Glomerular visceral epithelial cell (primary cell): ENCODE measurements at regions not wholly inside any gene's neighbourhood (a gene's known extent, or its start where the extent isn't known, plus 50 kb on each side); places are given as distances from the start of the nearest gene placed in this dataset.
"Not testable (repeated sequence)": the region's sequence is repeated elsewhere in the genome, so short reads cannot be mapped to it uniquely, and the experiment has no call there.

ENCODE experiments used
- DNase-seq: peaks from one replicate; pipeline ENCODE4 v3.0.0-alpha.2; 2016; ENCODE audit errors: extremely low spot score

DNA sequence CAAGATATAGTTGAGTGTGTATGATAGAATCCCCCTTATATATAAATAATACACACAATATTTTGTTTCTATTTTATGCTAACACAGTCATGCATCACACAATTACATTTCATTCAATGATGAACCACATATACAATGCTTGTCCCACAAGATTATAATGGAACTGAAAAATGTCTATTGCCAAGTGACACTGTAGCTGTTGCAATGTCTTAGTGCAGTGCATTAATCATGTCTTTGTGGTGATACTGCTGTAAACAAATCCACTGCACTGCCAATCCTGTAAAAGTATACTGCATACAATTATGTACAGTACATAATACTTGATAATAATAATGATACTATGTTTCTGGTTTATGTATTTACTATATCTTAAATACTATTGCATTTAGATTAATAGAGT lies 512.1 kb upstream of the CNTN3 start:
- DNase-seq: no peak

DNA sequence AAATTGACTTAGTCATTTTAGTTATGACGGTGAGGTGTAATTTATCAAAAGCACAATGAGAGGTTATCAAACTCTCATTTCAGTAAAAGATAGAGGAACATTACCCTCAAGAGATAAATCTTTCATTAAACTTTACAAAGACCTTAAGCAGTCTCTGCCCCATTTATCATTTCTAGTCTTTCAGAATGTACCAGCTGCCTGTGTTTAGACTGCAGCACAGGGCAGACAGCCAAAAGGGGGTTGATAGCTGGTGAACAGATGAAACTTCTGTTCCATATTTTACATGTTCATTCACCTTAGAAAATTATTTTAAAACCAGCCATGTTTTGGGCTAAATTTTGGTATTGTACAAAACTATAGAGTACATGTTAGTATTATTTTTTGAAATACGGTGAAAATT lies 514.6 kb upstream of the CNTN3 start:
- no peak for DNase-seq

DNA sequence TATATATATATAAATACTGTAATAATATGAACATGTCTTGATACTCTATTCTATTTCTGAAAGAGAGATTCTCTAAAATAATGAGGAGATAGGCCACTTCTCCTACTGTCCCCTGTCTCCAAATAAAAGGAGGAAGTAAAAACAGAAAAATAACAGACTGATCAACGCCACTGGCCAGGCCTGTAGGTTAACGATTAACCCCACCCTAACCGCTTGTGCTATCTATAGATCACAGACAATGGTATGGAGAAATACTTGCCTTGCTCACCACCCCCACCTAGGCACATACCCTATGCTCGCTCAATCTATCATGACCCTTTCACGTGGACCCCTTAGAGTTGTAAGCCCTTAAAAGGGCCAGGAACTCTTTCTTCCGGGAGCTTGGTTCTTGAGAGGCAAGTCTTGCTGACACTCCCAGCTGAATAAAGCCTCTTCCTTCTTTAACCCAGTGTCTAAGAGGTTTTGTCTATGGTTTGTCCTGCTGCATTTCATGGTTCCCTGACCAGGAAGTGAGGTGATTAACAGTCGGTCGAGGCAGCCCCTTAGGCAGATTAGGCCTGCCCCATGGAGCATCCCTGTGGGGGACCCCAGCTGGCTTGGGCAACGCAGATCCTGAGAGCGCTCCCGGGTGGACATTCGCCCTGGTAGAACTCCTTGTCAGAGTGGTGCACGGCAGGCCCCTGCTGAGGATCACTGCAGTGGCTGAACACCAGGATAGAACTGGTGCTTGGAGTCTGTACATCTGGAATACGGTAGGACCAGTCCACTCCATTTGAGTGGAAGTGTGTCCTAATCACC lies 521.8 kb upstream of the CNTN3 start:
- DNase-seq: no peak

DNA sequence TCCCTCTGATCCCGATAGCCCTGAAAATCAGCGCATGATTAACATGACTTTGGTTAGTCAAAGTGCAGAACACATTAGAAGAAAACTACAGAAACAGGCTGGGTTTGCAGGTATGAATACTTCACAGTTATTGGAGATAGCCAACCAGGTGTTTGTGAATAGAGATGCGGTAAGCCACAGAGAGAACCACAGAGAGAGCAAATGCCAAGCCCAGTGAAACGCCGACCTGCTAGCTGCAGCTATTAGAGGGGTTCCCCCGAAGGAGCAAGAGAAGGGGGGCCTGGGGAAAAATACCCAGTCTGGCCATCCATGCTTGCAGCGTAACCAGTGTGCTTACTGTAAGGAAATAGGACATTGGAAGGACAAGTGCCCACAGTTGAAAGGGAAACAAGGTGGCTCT lies 523.9 kb upstream of the CNTN3 start:
- no peak for DNase-seq

DNA sequence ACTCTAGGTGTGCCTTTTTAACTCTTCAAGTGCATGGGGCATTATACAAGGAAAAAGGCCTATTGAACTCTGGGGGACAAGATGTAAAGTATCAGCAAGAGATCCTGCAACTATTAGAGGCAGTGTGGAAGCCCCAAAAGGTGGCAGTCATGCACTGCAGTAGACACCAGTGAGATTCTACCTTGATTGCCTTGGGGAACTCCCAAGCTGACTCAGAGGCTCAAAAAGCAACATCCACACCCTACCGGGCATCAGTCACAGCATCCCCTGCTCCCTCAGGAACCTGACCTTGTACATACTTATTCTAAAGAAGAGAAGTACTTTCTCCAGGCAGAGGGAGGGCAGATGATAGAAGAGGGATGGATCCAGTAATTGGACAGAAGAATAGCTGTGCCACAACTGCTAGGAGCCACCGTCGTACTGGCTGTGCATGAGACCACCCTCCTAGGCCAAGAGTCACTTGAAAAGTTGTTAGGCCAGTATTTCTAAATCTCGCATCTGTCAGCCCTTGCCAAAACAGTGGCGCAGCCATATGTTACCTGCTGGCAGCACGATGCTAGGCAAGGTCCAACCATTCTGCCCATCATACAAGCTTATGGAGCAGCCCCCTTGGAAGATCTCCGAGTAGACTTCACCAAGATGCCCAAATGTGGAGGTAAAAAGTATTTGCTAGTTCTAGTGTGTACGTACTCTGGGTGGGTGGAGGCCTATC lies 523.1 kb upstream of the FRG2C start:
- no peak for DNase-seq

DNA sequence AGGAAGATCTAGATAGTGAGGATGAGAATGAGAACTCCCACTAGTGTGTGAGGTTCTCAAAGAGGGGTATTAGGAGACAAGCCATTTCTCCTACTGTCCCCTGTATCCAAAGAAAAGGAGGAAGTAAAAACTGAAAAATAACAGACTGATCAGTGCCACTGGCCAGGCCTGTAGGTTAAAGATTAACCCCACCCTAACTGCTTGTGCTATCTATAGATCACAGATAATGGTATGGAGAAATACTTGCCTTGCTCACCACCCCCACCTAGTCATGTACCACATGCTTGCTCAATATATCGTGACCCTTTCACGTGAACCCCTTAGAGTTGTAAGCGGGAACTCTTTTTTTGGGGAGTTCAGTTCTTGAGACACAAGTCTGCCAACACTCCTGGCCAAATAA lies 519.7 kb upstream of the FRG2C start:
- DNase-seq: no peak

DNA sequence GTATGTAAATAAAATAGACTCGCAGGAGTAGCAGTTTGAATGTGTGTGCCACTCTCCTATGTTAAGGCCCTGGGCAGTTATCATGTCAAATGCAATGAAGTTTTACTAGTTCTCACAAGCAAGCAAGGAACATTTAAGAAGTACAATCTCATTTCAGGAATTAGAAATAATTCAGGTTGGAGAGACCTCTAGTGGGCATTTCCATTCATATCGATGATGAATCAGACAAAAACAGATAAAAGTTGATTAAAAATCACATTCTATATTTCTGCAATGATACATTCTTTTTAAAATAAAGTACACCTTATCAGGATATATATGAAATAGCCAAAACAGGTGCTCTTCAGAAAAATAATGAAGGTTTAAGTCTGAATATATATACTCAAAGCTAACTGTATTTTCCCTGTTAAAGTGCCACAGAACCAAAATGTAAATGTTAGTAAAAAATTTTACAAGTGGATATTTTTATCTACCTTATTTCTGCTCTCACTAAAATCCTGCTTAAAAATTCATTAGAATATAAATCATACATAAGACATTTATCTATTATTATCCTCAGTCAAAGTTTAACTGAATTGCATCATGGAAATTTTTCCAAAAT lies 492.4 kb upstream of the FRG2C start:
- no peak for DNase-seq

DNA sequence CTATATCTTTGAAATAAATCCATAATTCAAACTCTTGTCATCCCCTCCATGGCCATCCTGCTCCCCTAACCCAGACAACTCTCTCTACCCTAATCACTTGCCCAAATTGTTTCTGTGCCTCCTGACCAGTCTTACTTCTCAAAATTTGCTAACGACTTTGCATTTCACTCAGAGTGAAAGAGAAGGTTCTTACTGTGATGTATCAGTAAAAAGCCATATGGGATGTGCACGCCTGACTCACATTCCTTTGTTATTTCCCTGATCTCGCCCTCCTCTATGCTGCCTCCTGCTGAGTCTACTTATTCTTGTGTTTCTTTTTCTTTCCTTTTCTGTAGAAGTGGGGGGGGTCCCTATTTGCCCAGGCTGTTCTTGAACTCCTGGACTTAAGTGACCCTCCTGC lies 487.2 kb upstream of the FRG2C start:
- no peak for DNase-seq

DNA sequence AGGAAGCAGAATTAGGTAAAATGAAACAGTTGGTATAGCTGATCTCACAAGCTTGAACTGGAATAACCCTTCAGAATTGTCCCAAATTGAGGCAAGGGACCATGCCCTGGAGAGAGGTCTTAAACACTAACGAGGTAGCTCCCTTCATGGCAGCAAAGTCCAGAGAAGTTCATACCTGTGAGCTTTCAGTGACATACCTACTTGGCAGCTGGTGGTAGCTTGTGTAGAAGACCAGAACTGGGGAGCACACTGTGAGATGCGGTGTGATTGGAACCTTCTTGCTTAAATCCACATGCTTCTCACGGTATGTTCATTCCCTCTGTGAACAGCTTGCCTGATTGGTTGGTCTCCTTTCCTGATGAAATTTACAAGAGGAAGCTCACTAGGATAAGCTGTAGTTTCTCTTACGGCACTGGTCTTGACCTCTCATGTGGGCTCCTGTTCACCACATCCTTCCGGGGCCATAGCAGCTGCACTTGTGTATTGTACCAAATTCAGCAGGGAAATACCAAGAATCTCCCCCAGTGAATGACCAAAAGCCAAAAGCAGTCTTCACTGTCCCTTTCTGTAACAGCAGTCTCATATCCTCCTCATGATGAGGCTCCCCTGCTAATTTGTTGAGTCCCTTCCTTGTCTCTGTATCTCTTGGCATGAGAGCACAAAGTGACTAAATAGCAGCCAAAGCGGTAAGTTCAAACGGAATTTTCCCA lies 483.7 kb upstream of the FRG2C start:
- DNase-seq: no peak

DNA sequence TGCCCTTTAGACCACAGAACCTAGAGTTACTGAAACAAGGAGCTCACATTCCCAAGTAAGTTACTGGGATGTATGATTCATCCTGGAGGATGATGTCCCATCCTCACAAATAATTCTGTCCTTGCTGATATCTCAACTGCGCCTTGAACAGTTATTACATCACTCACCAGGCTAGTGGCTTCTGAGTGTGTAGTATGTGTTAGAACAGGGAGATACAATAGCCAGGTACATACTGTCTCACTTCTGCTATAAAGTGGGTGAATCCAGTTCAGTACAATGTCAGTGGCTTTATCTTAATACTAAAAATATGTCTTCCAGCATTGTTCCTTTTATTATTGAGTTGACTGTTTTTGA lies 483.2 kb upstream of the FRG2C start:
- no peak for DNase-seq

DNA sequence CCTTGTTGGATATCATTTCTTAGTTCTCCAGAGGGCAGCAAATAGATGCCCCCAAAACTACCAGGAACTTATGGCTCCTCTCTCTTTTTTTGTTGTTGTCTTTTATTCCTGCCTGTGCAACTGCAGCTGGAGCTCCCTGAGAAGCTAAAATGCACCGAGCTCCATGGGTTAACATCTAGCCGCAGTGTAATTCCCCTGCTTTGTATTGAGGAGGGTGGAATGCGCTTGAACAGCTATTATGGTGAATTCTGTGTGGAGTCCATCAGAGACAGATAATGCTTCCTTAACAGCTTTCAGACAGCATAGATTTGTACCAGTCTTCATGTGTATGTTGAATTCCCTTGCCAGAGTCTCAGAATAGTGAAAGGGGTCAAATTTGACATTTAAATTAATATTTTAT lies 475.2 kb upstream of the FRG2C start:
- DNase-seq: no peak

DNA sequence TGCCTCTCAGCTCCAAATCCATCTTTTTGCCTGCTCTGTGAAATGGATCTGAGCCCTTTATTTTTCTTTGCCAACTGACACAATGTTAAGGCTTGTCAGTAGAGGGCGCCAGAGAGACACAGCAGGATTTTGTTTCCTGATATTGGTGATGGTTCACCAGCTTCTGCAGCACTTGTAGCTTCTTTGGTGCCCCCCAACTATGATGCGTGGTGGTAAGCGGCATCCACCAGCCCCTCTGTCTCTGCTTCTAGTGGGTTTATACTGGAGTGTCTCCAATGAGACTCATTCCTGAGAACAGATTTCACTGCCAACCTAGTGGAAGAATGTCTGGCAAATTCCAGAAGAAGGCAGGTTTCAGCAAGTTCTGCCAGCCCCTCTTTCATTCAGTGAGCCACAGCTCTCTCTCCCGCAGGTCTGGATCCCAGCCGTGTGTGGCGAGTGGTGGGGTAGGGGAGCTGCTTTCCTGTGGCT lies 471.9 kb upstream of the FRG2C start:
- no peak for DNase-seq

DNA sequence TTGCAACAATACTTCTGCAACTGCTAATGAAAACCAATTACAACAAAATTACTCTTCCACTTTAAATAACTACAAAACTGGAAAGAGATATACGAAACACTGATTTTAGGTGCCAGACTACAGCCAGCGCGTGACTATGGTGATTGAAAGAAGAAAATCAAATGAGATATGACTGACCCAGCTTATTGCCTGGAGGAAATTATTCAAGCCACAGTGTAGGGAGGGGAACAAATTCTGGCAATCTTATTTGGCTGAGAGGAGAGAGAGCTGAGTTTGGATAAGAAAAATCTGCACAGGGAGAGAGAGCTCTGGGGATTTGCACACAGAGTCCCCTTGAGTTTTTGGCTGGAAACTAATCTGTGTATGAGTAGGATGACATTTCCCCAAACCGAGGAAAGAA lies 470.3 kb upstream of the FRG2C start:
- DNase-seq: no peak

DNA sequence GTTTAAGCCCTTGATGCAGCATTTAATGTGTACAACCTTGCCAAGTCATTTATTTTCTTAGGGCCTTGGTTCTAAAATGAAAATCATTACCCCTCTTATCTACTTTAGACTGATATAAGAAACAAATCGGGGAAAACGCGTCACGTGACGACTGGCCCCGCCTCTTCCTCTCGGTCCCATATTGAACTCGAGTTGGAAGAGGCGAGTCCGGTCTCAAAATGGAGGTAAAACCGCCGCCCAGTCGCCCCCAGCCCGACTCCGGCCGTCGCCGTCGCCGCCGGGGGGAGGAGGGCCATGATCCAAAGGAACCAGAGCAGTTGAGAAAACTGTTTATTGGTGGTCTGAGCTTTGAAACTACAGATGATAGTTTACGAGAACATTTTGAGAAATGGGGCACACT lies 449.8 kb upstream of the FRG2C start:
- not testable (repeated sequence) for DNase-seq

DNA sequence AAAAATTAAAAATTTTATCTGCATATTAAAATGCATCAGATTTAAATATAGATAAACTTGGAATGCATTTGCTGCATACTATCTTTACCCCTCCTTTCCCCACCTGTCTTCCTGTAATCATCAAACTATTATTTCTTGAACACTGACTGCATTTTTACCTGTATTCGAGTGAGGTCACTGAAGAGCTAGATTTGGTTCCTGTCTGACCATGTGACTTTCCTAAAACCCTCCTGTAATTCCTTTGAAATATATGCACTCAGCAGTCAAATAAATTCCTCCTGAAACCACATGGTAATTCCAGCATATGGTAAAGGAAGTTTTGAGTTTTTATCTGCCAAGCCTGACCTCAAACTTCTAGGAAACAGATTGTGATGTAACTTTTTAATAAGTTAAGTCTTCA lies 445.6 kb upstream of the FRG2C start:
- DNase-seq: no peak

DNA sequence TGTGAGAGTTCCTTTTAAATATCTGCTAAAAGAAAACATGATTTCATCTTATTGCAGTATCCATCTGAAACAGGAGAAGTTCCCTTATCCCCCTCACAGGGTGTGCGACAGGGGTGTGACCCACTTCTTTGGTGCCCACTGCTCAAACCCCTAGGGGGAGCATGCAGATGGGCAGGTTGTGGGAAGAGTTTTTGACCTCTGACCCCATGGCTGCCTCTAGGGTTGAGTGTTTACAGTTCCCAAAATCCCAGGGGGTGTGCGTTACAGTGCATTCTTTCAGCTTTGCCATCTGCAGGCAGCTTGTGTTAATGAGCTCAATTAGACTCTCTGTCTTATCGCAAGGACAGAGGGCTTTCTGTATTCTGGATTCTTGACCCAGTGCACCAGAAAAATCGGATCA lies 443.2 kb upstream of the FRG2C start:
- no peak for DNase-seq

DNA sequence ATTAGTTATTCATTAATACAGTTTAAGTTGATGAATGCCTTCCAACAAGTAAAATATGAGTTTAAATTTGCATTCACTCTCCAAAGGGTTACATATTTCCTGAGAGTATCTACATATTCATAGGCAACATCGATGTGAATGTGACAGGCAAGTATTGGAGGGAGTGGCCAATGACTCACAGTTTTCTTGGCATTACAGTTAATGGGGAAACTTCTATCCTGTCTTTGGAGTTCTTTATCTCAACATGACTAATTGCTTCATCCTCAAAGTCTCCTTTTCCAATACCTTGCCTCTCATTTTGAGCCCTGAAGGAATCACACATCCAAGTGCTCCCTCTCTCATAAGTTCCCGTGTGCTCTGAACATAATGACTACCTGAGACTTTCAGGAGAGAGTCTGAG lies 439.7 kb upstream of the FRG2C start:
- no peak for DNase-seq

DNA sequence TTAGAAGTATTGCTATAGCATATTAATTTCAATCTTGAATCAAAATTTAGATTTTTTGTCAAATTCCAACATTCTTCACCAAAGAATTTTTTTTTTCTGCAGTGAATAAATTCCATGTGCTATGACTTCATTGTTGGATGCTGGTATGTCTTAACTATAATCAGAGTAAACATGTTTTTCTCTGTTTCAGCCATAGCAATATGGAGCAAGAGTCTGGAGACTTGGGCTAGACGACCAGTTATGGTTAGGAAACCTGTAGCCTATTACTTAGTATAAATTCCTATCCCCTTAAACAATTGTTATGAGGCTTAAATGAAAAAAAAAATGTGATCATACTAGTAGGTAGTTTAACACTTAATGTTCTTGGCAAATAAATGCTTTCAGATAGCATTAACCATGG lies 431.9 kb upstream of the FRG2C start:
- no peak for DNase-seq

DNA sequence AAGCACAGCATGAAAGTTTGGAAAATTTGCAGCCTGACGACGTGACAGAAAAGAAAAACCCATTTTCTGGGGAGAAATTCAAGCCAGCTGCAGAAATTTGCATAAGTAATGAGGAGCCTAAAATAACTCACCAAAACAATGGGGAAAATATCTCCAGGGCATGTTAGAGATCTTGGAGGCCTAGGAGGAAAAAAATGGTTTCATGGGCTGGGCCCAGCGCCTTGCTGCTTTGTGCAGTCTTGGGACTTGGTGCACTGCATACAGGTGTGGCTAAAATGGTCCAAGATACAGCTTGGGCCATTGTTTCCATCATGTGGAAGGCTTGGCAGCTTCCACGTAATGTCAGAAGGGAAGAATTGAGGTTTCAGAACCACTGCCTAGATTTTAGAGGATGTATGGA lies 428.5 kb upstream of the FRG2C start:
- DNase-seq: no peak

DNA sequence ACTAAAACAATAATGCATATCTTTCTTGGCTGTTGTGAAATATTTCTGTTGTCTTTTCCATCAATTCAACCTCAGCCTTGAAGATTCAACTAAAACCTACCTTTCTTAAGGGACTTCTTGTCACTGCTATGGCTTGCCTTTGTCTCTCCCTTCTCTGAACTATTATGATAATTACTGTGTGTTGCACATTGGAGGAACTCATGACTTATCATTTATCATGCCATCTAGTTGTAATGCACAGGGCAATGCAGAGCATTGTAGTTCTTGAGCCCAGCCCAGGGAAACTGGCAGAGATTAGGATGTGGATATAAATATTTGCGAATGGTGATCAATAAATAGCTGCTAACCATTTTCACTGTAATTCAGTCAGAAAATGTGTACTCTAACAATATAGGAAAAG lies 427.1 kb upstream of the FRG2C start:
- DNase-seq: no peak

DNA sequence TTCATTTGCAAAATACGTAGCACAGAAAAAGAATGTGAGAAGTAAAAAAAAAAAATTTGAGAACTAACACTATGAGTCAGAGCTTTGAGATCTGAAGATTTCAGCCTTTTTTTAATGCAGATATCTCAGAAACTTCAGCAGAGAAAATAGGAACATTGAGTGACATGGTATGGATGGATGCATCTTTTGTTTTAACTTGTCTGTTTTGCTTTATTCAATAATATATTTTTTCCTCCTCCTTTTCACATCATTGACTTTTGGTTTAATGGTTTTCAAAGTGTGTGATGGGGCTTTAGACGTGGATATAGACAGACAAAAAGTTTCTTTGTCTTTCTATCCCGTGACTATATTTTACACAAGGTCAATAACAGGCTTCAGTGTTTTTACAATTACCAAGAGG lies 426.7 kb upstream of the FRG2C start:
- DNase-seq: no peak

DNA sequence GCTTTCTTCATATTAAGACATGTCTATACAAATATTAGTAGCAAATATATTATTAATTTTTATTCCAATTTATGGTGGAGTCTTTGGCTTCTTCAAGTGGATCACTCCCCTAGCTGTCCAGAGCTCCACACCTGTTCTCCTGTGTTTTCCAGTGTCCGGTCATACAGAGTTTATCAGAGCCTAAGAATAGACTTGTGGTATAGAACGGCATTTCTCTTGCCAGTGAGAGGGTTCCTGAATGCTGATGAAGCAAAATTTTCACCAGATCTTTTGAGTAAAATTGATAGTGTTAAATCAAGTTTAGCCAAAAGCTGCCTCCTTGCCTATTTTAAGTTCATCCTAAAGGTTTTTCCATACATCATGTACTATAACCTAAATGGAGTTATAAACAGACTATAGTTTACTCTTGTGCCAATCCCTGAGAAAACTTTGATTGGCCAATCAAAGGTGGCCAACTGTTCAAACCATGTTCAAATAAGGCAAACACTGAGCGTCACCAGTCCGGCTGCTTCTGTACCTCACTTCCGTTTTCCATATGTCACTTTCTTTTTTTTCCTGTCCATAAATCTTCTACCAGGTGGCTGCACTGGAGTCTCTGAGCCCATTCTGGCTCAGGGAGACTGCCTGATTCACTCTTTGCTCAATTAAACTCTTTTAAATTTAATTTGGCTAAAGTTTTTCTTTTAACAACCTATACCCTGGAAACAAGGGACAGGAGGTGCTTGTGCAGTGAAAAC lies 422.7 kb upstream of the FRG2C start:
- DNase-seq: not testable (repeated sequence)
